ENCODE measurements at regions not wholly inside any gene's neighbourhood (a gene's known extent, or its start where the extent isn't known, plus 50 kb on each side); places are given as distances from the start of the nearest gene placed in this dataset.

GRCh38 chr6:165864218-165864617 lies 201.2 kb upstream of the PDE10A start:
- Histone ChIP-seq H3K9me3 (ENCODE audit: control insufficient read depth, low read length) (peaks cover 6% of the 10 kb centered on the region), H3K4me3 (ENCODE audit: low read length) (no peak overlapping the region), H3K4me1 (ENCODE audit: control insufficient read depth, insufficient read depth, low read length) (no peaks in the 10 kb centered on the region), H3K27me3 (replicated peaks; ENCODE audit: control insufficient read depth, insufficient read depth, low read length) (no peaks in the 10 kb centered on the region), H3K36me3 (ENCODE audit: control insufficient read depth, insufficient read depth, low read length, severe bottlenecking) (no peaks in the 10 kb centered on the region), H3K9ac (ENCODE audit: low read length) (no peak overlapping the region)
- no peak for DNase-seq (ENCODE audit: low read depth)

- no peaks in the 10 kb centered on the region for H3K36me3 ChIP-seq (ENCODE audit: control insufficient read depth, insufficient read depth, low read length, severe bottlenecking)
- H3K27me3 ChIP-seq (replicated peaks; ENCODE audit: control insufficient read depth, insufficient read depth, low read length) = no peaks in the 10 kb centered on the region
- H3K4me3 ChIP-seq (ENCODE audit: low read length) = no peak overlapping the region
- peaks cover 2% of the 10 kb centered on the region for H3K9me3 ChIP-seq (ENCODE audit: control insufficient read depth, low read length)
- no peaks in the 10 kb centered on the region for H3K4me1 ChIP-seq (ENCODE audit: control insufficient read depth, insufficient read depth, low read length)
- no peak overlapping the region for H3K9ac ChIP-seq (ENCODE audit: low read length)
- no peak for DNase-seq (ENCODE audit: low read depth)
These were observed 200.8 kb upstream of the PDE10A start for GRCh38 chr6:165863801-165864200.

- H3K9ac ChIP-seq (ENCODE audit: low read length) = no peak overlapping the region
- DNase-seq (ENCODE audit: low read depth) = no peak
- no peaks in the 10 kb centered on the region for H3K9me3 ChIP-seq (ENCODE audit: control insufficient read depth, low read length)
- H3K4me3 ChIP-seq (ENCODE audit: low read length) = no peak overlapping the region
- H3K27me3 ChIP-seq (replicated peaks; ENCODE audit: control insufficient read depth, insufficient read depth, low read length) = no peaks in the 10 kb centered on the region
- no peaks in the 10 kb centered on the region for H3K36me3 ChIP-seq (ENCODE audit: control insufficient read depth, insufficient read depth, low read length, severe bottlenecking)
- no peaks in the 10 kb centered on the region for H3K4me1 ChIP-seq (ENCODE audit: control insufficient read depth, insufficient read depth, low read length)
These were observed 199.8 kb upstream of the PDE10A start for GRCh38 chr6:165862813-165863212.

GRCh38 chr6:165861226-165861625 lies 198.2 kb upstream of the PDE10A start:
- Histone ChIP-seq H3K9ac (ENCODE audit: low read length) (no peak overlapping the region), H3K9me3 (ENCODE audit: control insufficient read depth, low read length) (no peaks in the 10 kb centered on the region), H3K4me1 (ENCODE audit: control insufficient read depth, insufficient read depth, low read length) (no peaks in the 10 kb centered on the region), H3K27me3 (replicated peaks; ENCODE audit: control insufficient read depth, insufficient read depth, low read length) (peaks cover 9% of the 10 kb centered on the region), H3K36me3 (ENCODE audit: control insufficient read depth, insufficient read depth, low read length, severe bottlenecking) (no peaks in the 10 kb centered on the region), H3K4me3 (ENCODE audit: low read length) (no peak overlapping the region)
- no peak for DNase-seq (ENCODE audit: low read depth)

- H3K4me1 ChIP-seq (ENCODE audit: control insufficient read depth, insufficient read depth, low read length) = no peaks in the 10 kb centered on the region
- H3K9ac ChIP-seq (ENCODE audit: low read length) = no peak overlapping the region
- no peaks in the 10 kb centered on the region for H3K9me3 ChIP-seq (ENCODE audit: control insufficient read depth, low read length)
- no peak for DNase-seq (ENCODE audit: low read depth)
- no peak overlapping the region for H3K4me3 ChIP-seq (ENCODE audit: low read length)
- peaks cover 25% of the 10 kb centered on the region for H3K27me3 ChIP-seq (replicated peaks; ENCODE audit: control insufficient read depth, insufficient read depth, low read length)
- no peaks in the 10 kb centered on the region for H3K36me3 ChIP-seq (ENCODE audit: control insufficient read depth, insufficient read depth, low read length, severe bottlenecking)
These were observed 195.5 kb upstream of the PDE10A start for GRCh38 chr6:165858586-165858985.

GRCh38 chr6:165855856-165856255 lies 192.8 kb upstream of the PDE10A start:
- Histone ChIP-seq H3K4me1 (ENCODE audit: control insufficient read depth, insufficient read depth, low read length) (no peaks in the 10 kb centered on the region), H3K9ac (ENCODE audit: low read length) (no peak overlapping the region), H3K9me3 (ENCODE audit: control insufficient read depth, low read length) (no peaks in the 10 kb centered on the region), H3K36me3 (ENCODE audit: control insufficient read depth, insufficient read depth, low read length, severe bottlenecking) (no peaks in the 10 kb centered on the region), H3K4me3 (ENCODE audit: low read length) (no peak overlapping the region), H3K27me3 (replicated peaks; ENCODE audit: control insufficient read depth, insufficient read depth, low read length) (peaks cover 47% of the 10 kb centered on the region)
- no peak for DNase-seq (ENCODE audit: low read depth)

- H3K36me3 ChIP-seq (ENCODE audit: control insufficient read depth, insufficient read depth, low read length, severe bottlenecking) = no peaks in the 10 kb centered on the region
- peaks cover 49% of the 10 kb centered on the region for H3K27me3 ChIP-seq (replicated peaks; ENCODE audit: control insufficient read depth, insufficient read depth, low read length)
- H3K4me1 ChIP-seq (ENCODE audit: control insufficient read depth, insufficient read depth, low read length) = peaks cover 3% of the 10 kb centered on the region
- no peak overlapping the region for H3K4me3 ChIP-seq (ENCODE audit: low read length)
- H3K9me3 ChIP-seq (ENCODE audit: control insufficient read depth, low read length) = no peaks in the 10 kb centered on the region
- DNase-seq (ENCODE audit: low read depth) = no peak
- H3K9ac ChIP-seq (ENCODE audit: low read length) = no peak overlapping the region
These were observed 192.0 kb upstream of the PDE10A start for GRCh38 chr6:165854863-165855593.

GRCh38 chr6:165854061-165854862 lies 191.2 kb upstream of the PDE10A start:
- DNase-seq (ENCODE audit: low read depth) = no peak
- no peak overlapping the region for H3K4me3 ChIP-seq (ENCODE audit: low read length)

GRCh38 chr6:165852676-165853075 lies 189.6 kb upstream of the PDE10A start:
- peaks cover 51% of the 10 kb centered on the region for H3K27me3 ChIP-seq (replicated peaks; ENCODE audit: control insufficient read depth, insufficient read depth, low read length)
- H3K4me1 ChIP-seq (ENCODE audit: control insufficient read depth, insufficient read depth, low read length) = peaks cover 4% of the 10 kb centered on the region

More at GRCh38 chr6:165854061-165854862, 191.2 kb upstream of the PDE10A start:
- peaks cover 4% of the 10 kb centered on the region for H3K4me1 ChIP-seq (ENCODE audit: control insufficient read depth, insufficient read depth, low read length)
- no peak overlapping the region for H3K9ac ChIP-seq (ENCODE audit: low read length)
- H3K27me3 ChIP-seq (replicated peaks; ENCODE audit: control insufficient read depth, insufficient read depth, low read length) = peaks cover 49% of the 10 kb centered on the region
- H3K9me3 ChIP-seq (ENCODE audit: control insufficient read depth, low read length) = no peaks in the 10 kb centered on the region
- H3K36me3 ChIP-seq (ENCODE audit: control insufficient read depth, insufficient read depth, low read length, severe bottlenecking) = no peaks in the 10 kb centered on the region

GRCh38 chr6:165850434-165851019 lies 187.5 kb upstream of the PDE10A start:
- Histone ChIP-seq H3K9ac (ENCODE audit: low read length) (no peak overlapping the region), H3K4me1 (ENCODE audit: control insufficient read depth, insufficient read depth, low read length) (peaks cover 15% of the 10 kb centered on the region), H3K36me3 (ENCODE audit: control insufficient read depth, insufficient read depth, low read length, severe bottlenecking) (no peaks in the 10 kb centered on the region), H3K27me3 (replicated peaks; ENCODE audit: control insufficient read depth, insufficient read depth, low read length) (peaks cover 56% of the 10 kb centered on the region), H3K4me3 (ENCODE audit: low read length) (no peak overlapping the region), H3K9me3 (ENCODE audit: control insufficient read depth, low read length) (no peaks in the 10 kb centered on the region)
- peak; percentile 55 for DNase-seq (ENCODE audit: low read depth)

More at GRCh38 chr6:165852676-165853075, 189.6 kb upstream of the PDE10A start:
- Histone ChIP-seq H3K36me3 (ENCODE audit: control insufficient read depth, insufficient read depth, low read length, severe bottlenecking) (no peaks in the 10 kb centered on the region), H3K9me3 (ENCODE audit: control insufficient read depth, low read length) (no peaks in the 10 kb centered on the region), H3K4me3 (ENCODE audit: low read length) (no peak overlapping the region), H3K9ac (ENCODE audit: low read length) (no peak overlapping the region)
- DNase-seq (ENCODE audit: low read depth) = no peak

Data from adipocyte (in vitro differentiated cells).